Bronchial epithelial cell (primary cell): ENCODE measurements at regions not wholly inside any gene's neighbourhood (a gene's known extent, or its start where the extent isn't known, plus 50 kb on each side); places are given as distances from the start of the nearest gene placed in this dataset.

Source experiments
- DNase-seq: peaks from one replicate; pipeline ENCODE4 v3.0.0-alpha.2; 2010; ENCODE audit warnings: low read depth
- FAIRE-seq: peaks from 2 replicates; lab custom pipeline; 2011; peaks lifted over from hg19 to GRCh38; lab: Jason Lieb, UNC
- H3K27me3 ChIP-seq: 2 replicates; pipeline ENCODE4 v1.5.1; 2011; ENCODE audit warnings: low read length; ENCODE audit not compliant: control insufficient read depth, insufficient read depth
- H3K36me3 ChIP-seq: 2 replicates; pipeline ENCODE4 v1.5.1; 2011; ENCODE audit warnings: low read length; ENCODE audit not compliant: control insufficient read depth, insufficient read depth
- H3K4me3 ChIP-seq: 2 replicates; pipeline ENCODE4 v1.5.1; 2011; ENCODE audit warnings: mild to moderate bottlenecking, low read depth, low read length, control low read depth
- TF ChIP-seq, protein P1 (sequence below): IDR thresholded peaks from 2 replicates; pipeline ENCODE4 v1.5.1; 2011; ENCODE audit warnings: mild to moderate bottlenecking, moderate library complexity, low read length, control low read depth, inconsistent platforms; ENCODE audit not compliant: insufficient read depth, severe bottlenecking

- H3K4me3 ChIP-seq: no peak overlapping the region
- DNase-seq (peak; percentile 95), FAIRE-seq (no peak)
Measured at GRCh38 chr12:75825686-75826085, 205.9 kb downstream of the PHLDA1 start.

GRCh38 chr12:75823475-75823874 is 208.1 kb downstream of the PHLDA1 start:
- Histone ChIP-seq H3K27me3 (no peaks in the 10 kb centered on the region), H3K4me3 (no peak overlapping the region), H3K36me3 (no peaks in the 10 kb centered on the region)
- TF ChIP-seq, protein P1, sequence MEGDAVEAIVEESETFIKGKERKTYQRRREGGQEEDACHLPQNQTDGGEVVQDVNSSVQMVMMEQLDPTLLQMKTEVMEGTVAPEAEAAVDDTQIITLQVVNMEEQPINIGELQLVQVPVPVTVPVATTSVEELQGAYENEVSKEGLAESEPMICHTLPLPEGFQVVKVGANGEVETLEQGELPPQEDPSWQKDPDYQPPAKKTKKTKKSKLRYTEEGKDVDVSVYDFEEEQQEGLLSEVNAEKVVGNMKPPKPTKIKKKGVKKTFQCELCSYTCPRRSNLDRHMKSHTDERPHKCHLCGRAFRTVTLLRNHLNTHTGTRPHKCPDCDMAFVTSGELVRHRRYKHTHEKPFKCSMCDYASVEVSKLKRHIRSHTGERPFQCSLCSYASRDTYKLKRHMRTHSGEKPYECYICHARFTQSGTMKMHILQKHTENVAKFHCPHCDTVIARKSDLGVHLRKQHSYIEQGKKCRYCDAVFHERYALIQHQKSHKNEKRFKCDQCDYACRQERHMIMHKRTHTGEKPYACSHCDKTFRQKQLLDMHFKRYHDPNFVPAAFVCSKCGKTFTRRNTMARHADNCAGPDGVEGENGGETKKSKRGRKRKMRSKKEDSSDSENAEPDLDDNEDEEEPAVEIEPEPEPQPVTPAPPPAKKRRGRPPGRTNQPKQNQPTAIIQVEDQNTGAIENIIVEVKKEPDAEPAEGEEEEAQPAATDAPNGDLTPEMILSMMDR: no peak
- DNase-seq (no peak), FAIRE-seq (no peak)

More at GRCh38 chr12:75825686-75826085, 205.9 kb downstream of the PHLDA1 start:
- TF ChIP-seq, protein P1: no peak
- Histone ChIP-seq H3K27me3 (no peaks in the 10 kb centered on the region), H3K36me3 (no peaks in the 10 kb centered on the region)

DNA sequence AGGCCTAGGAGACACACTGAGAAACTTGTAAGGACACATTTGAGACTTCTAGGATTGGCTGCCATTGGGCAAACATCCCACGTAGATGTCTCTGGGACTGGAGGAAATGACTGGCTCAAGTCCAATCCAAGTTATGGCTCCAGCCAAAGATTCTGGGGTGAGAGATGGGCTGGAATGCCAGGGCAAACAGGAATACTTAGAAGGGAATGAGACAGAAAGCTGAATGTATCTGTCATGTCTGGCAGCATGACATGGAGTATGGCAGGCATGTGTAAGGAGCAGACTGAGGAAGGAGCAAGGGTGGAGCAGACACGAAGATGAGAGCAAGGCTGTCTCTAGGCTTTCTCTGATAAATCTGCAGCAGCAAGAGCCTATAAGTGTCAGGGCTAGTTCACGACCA is 209.2 kb downstream of the PHLDA1 start:
- Histone ChIP-seq H3K27me3 (no peaks in the 10 kb centered on the region), H3K4me3 (no peak overlapping the region), H3K36me3 (no peaks in the 10 kb centered on the region)
- peak; percentile 16 for DNase-seq
- no peak for FAIRE-seq
- TF ChIP-seq, protein P1: no peak

GRCh38 chr12:75820848-75821578 is 210.6 kb downstream of the PHLDA1 start:
- TF ChIP-seq, protein P1: peak; percentile 15
- FAIRE-seq: no peak
- no peaks in the 10 kb centered on the region for H3K27me3 ChIP-seq
- H3K4me3 ChIP-seq: no peak overlapping the region
- peak; percentile 98 for DNase-seq
- no peaks in the 10 kb centered on the region for H3K36me3 ChIP-seq

GRCh38 chr12:75820071-75820470 is 211.5 kb downstream of the PHLDA1 start:
- FAIRE-seq (no peak), DNase-seq (no peak)
- H3K27me3 ChIP-seq: no peaks in the 10 kb centered on the region
- no peaks in the 10 kb centered on the region for H3K36me3 ChIP-seq
- no peak overlapping the region for H3K4me3 ChIP-seq
- TF ChIP-seq, protein P1: no peak

GRCh38 chr12:75819512-75819911 is 212.1 kb downstream of the PHLDA1 start:
- TF ChIP-seq, protein P1: no peak
- no peaks in the 10 kb centered on the region for H3K27me3 ChIP-seq
- FAIRE-seq (no peak), DNase-seq (no peak)
- no peaks in the 10 kb centered on the region for H3K36me3 ChIP-seq
- no peak overlapping the region for H3K4me3 ChIP-seq
